ENCODE measurements at regions not wholly inside any gene's neighbourhood (a gene's known extent, or its start where the extent isn't known, plus 50 kb on each side); places are given as distances from the start of the nearest gene placed in this dataset.

- in situ Hi-C loops (cut with HindIII; ENCODE audit: extremely low pct_ligation_motif_present, low pct_unique_long_range_greater_than_20kb) (no loop called here), intact Hi-C loops (cut with micrococcal nuclease; ENCODE audit: unreplicated experiment) (no loop called here)
- Histone ChIP-seq H3K79me2 (ENCODE audit: insufficient read depth, low read length) (no peaks in the 10 kb centered on the region), H3K27ac (ENCODE audit: extremely low read length, insufficient read depth, low read length) (no peak overlapping the region), H3K9ac (ENCODE audit: insufficient read depth, low read depth, low read length) (no peak overlapping the region), H3K4me2 (ENCODE audit: low read depth, low read length) (no peak overlapping the region), H3K4me3 (replicated peaks in 1 of 3; ENCODE audit: insufficient read depth in 1 of 3, low read depth in 2 of 3, low read length in 3 of 3) (no peak overlapping the region), H3K9me3 (ENCODE audit: low read length) (no peaks in the 10 kb centered on the region), H3K4me1 (ENCODE audit: insufficient read depth, low read length) (no peaks in the 10 kb centered on the region), H3K27me3 (ENCODE audit: control insufficient read depth in 1 of 2, insufficient read depth in 2 of 2, low read length in 2 of 2) (peaks cover 0 to 3% of the 10 kb centered on the region in 2 experiments; a peak in 1 of 5 replicates), H2AFZ (ENCODE audit: low read length) (no peak overlapping the region), H3K36me3 (replicated peaks in 1 of 2; ENCODE audit: control insufficient read depth in 1 of 2, insufficient read depth in 2 of 2, low read length in 2 of 2) (no peaks in the 10 kb centered on the region), H4K20me1 (ENCODE audit: insufficient read depth, low read length) (no peaks in the 10 kb centered on the region)
- no TSS peak for BruUV-seq (replicated peaks)
- 14% methylated on average over 8 of the region's 20 CpGs for WGBS (ENCODE audit: low lambda C conversion rate)
- POLR2A ChIA-PET = no interaction called here
- no peak for TF ChIP-seq ZFP90 (CRISPR knock-in tag; IDR thresholded peaks at IDR 0.05; ENCODE audit: borderline replicate concordance)
- TF ChIP-seq ZBTB34 (CRISPR knock-in tag; IDR thresholded peaks at IDR 0.05) = no peak
- no peak for TF ChIP-seq HOXD1 (CRISPR knock-in tag; IDR thresholded peaks at IDR 0.05)
- no peak for TF ChIP-seq KAT7 (CRISPR knock-in tag; IDR thresholded peaks at IDR 0.05; ENCODE audit: borderline replicate concordance)
- no peak for TF ChIP-seq FOXK1 (CRISPR knock-in tag; IDR thresholded peaks at IDR 0.05; ENCODE audit: borderline replicate concordance, low read depth)
- no peak for TF ChIP-seq ZNF138 (CRISPR knock-in tag; IDR thresholded peaks at IDR 0.05; ENCODE audit: low read depth)
- no peak for TF ChIP-seq ZNF317 (CRISPR knock-in tag; IDR thresholded peaks at IDR 0.05)
- TF ChIP-seq GTF2F1 (IDR thresholded peaks at IDR 0.05; ENCODE audit: low read length) = no peak
- no peak for FAIRE-seq
- no peak for ATAC-seq
- no peak for DNase-seq (ENCODE audit: low spot score)
- CTCF ChIA-PET (ENCODE audit: low intra/inter-chr PET ratio, low total read pairs) = no interaction called here
Measured at GRCh38 chr14:105888784-105889665, 362.6 kb downstream of the TMEM121 start.

Measured in HepG2 (cell line).